ENCODE measurements at regions not wholly inside any gene's neighbourhood (a gene's known extent, or its start where the extent isn't known, plus 50 kb on each side); places are given as distances from the start of the nearest gene placed in this dataset.

- no peaks in the 10 kb centered on the region for H4K20me1 ChIP-seq (ENCODE audit: insufficient read depth, low read length)
- H3K36me3 ChIP-seq (ENCODE audit: insufficient read depth, low read length): no peaks in the 10 kb centered on the region
- H3K79me2 ChIP-seq (ENCODE audit: insufficient read depth, low read length): no peaks in the 10 kb centered on the region
- H2AFZ ChIP-seq (ENCODE audit: low read length): no peak overlapping the region
- H3K27ac ChIP-seq (ENCODE audit: low read depth, low read length, poor library complexity, severe bottlenecking): no peak overlapping the region
- H3K9me3 ChIP-seq (ENCODE audit: low read length): no peaks in the 10 kb centered on the region
- H3K4me1 ChIP-seq (ENCODE audit: insufficient read depth, low read length, severe bottlenecking): peaks cover 3% of the 10 kb centered on the region
- H3K4me2 ChIP-seq (ENCODE audit: low read length): no peak overlapping the region
- H3K4me3 ChIP-seq (ENCODE audit: low read depth, low read length, poor library complexity, severe bottlenecking): no peak overlapping the region
- no peaks in the 10 kb centered on the region for H3K27me3 ChIP-seq (ENCODE audit: insufficient read depth, low read length)
- H3K9me2 ChIP-seq (ENCODE audit: low read depth, low read length): no peaks in the 10 kb centered on the region
- H3K9ac ChIP-seq (ENCODE audit: low read length): no peak overlapping the region
- TF ChIP-seq CTCF (IDR thresholded peaks at IDR 0.05; ENCODE audit: low read length): no peak
- TF ChIP-seq EZH2 (IDR thresholded peaks at IDR 0.05; ENCODE audit: borderline replicate concordance, low read length): no peak
- H3F3A ChIP-seq (ENCODE audit: insufficient read depth, low read length): no peaks in the 10 kb centered on the region
These were observed 166.8 kb downstream of the HSD17B3 start for GRCh38 chr9:96135076-96135752.

GRCh38 chr9:96133321-96134021, 168.5 kb downstream of the HSD17B3 start:
- no peak overlapping the region for H3K27ac ChIP-seq (ENCODE audit: low read depth, low read length, poor library complexity, severe bottlenecking)
- H3K27me3 ChIP-seq (ENCODE audit: insufficient read depth, low read length): no peaks in the 10 kb centered on the region

GRCh38 chr9:96131825-96132224, 170.2 kb downstream of the HSD17B3 start:
- no peak overlapping the region for H2AFZ ChIP-seq (ENCODE audit: low read length)
- H3K4me3 ChIP-seq (ENCODE audit: low read depth, low read length, poor library complexity, severe bottlenecking): no peak overlapping the region
- no peaks in the 10 kb centered on the region for H3K27me3 ChIP-seq (ENCODE audit: insufficient read depth, low read length)
- H3K4me1 ChIP-seq (ENCODE audit: insufficient read depth, low read length, severe bottlenecking): peaks cover 2% of the 10 kb centered on the region
- H4K20me1 ChIP-seq (ENCODE audit: insufficient read depth, low read length): no peaks in the 10 kb centered on the region
- no peaks in the 10 kb centered on the region for H3K79me2 ChIP-seq (ENCODE audit: insufficient read depth, low read length)
- no peaks in the 10 kb centered on the region for H3K9me2 ChIP-seq (ENCODE audit: low read depth, low read length)
- H3K9me3 ChIP-seq (ENCODE audit: low read length): no peaks in the 10 kb centered on the region
- H3F3A ChIP-seq (ENCODE audit: insufficient read depth, low read length): no peaks in the 10 kb centered on the region
- no peak overlapping the region for H3K4me2 ChIP-seq (ENCODE audit: low read length)
- no peak overlapping the region for H3K9ac ChIP-seq (ENCODE audit: low read length)
- no peaks in the 10 kb centered on the region for H3K36me3 ChIP-seq (ENCODE audit: insufficient read depth, low read length)
- TF ChIP-seq CTCF (IDR thresholded peaks at IDR 0.05; ENCODE audit: low read length) (no peak), EZH2 (IDR thresholded peaks at IDR 0.05; ENCODE audit: borderline replicate concordance, low read length) (no peak)
- no peak overlapping the region for H3K27ac ChIP-seq (ENCODE audit: low read depth, low read length, poor library complexity, severe bottlenecking)

More at GRCh38 chr9:96133321-96134021, 168.5 kb downstream of the HSD17B3 start:
- Histone ChIP-seq H3K9me2 (ENCODE audit: low read depth, low read length) (no peaks in the 10 kb centered on the region), H3K36me3 (ENCODE audit: insufficient read depth, low read length) (no peaks in the 10 kb centered on the region), H3K4me2 (ENCODE audit: low read length) (no peak overlapping the region), H3K9me3 (ENCODE audit: low read length) (no peaks in the 10 kb centered on the region), H3K4me3 (ENCODE audit: low read depth, low read length, poor library complexity, severe bottlenecking) (no peak overlapping the region), H4K20me1 (ENCODE audit: insufficient read depth, low read length) (no peaks in the 10 kb centered on the region), H3K4me1 (ENCODE audit: insufficient read depth, low read length, severe bottlenecking) (peaks cover 3% of the 10 kb centered on the region), H3K9ac (ENCODE audit: low read length) (no peak overlapping the region), H2AFZ (ENCODE audit: low read length) (no peak overlapping the region), H3F3A (ENCODE audit: insufficient read depth, low read length) (no peaks in the 10 kb centered on the region), H3K79me2 (ENCODE audit: insufficient read depth, low read length) (no peaks in the 10 kb centered on the region)
- TF ChIP-seq CTCF (IDR thresholded peaks at IDR 0.05; ENCODE audit: low read length) (no peak), EZH2 (IDR thresholded peaks at IDR 0.05; ENCODE audit: borderline replicate concordance, low read length) (no peak)
